ENCODE measurements at regions not wholly inside any gene's neighbourhood (a gene's known extent, or its start where the extent isn't known, plus 50 kb on each side); places are given as distances from the start of the nearest gene placed in this dataset.

- TF ChIP-seq POU2F2 (IDR thresholded peaks at IDR 0.05; ENCODE audit: low read depth, low read length), result no peak
- TF ChIP-seq POLR2A (IDR thresholded peaks at IDR 0.05; ENCODE audit: low read depth, low read length), result no peak
Measured at GRCh38 chr3:22836131-22836530, 367.0 kb upstream of the UBE2E2 start.

Measured in GM12891 (cell line).